ENCODE measurements at regions not wholly inside any gene's neighbourhood (a gene's known extent, or its start where the extent isn't known, plus 50 kb on each side); places are given as distances from the start of the nearest gene placed in this dataset.

DNA sequence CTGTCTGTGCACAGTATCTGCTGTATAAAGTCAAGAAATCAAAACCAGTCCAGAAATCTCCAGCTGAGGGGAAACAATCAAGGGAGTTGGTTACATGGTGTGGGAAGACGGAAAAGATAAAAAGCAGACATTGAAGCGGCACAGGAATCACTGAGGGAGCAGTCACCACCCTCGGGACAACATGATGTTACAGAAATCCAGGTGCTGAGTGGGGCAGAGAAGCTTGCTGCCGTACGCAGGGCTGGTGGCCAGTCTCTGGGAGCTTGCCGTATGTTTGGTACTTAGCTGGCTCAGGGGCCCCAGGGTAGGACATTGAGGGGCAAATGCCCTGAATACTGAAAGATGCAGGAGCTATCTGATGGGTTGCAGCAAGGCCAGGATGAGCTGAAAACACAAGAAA lies 237.9 kb downstream of the EDEM1 start:
- TF ChIP-seq, protein P1, sequence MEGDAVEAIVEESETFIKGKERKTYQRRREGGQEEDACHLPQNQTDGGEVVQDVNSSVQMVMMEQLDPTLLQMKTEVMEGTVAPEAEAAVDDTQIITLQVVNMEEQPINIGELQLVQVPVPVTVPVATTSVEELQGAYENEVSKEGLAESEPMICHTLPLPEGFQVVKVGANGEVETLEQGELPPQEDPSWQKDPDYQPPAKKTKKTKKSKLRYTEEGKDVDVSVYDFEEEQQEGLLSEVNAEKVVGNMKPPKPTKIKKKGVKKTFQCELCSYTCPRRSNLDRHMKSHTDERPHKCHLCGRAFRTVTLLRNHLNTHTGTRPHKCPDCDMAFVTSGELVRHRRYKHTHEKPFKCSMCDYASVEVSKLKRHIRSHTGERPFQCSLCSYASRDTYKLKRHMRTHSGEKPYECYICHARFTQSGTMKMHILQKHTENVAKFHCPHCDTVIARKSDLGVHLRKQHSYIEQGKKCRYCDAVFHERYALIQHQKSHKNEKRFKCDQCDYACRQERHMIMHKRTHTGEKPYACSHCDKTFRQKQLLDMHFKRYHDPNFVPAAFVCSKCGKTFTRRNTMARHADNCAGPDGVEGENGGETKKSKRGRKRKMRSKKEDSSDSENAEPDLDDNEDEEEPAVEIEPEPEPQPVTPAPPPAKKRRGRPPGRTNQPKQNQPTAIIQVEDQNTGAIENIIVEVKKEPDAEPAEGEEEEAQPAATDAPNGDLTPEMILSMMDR (IDR thresholded peaks at IDR 0.05), result no peak
- no peak for TF ChIP-seq POLR2AphosphoS5 (IDR thresholded peaks at IDR 0.05)
